GM21390 (cell line): ENCODE measurements at regions not wholly inside any gene's neighbourhood (a gene's known extent, or its start where the extent isn't known, plus 50 kb on each side); places are given as distances from the start of the nearest gene placed in this dataset.
"Not testable (repeated sequence)": the region's sequence is repeated elsewhere in the genome, so short reads cannot be mapped to it uniquely, and the experiment has no call there.

ENCODE experiments used
- ATAC-seq: cut with Tn5 transposase; IDR thresholded peaks from one replicate; pipeline ENCODE4 v1.9.1; 2021; ENCODE audit not compliant: unreplicated experiment

- no peak for ATAC-seq
These were observed 726.4 kb upstream of the PCDH20 start for GRCh38 chr13:62142048-62142447.

DNA sequence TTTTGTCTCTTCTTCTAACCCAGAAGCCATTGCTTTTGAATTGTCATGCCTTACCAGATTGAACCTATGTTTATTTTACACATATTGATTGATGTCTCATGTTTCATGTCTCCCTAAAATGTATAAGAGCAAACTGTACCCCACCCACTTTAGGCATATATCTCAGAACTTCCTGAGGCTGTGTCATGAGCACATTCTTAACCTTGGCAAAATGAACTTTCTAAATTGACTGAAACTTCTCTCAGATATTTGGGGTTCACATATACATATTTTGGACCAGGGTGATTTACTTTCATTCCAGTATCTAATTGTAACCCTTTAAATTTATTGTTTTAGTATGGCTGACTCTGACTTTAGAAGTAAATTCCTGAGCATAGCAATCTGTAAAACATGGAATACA is 723.9 kb upstream of the PCDH20 start:
- ATAC-seq: no peak

DNA sequence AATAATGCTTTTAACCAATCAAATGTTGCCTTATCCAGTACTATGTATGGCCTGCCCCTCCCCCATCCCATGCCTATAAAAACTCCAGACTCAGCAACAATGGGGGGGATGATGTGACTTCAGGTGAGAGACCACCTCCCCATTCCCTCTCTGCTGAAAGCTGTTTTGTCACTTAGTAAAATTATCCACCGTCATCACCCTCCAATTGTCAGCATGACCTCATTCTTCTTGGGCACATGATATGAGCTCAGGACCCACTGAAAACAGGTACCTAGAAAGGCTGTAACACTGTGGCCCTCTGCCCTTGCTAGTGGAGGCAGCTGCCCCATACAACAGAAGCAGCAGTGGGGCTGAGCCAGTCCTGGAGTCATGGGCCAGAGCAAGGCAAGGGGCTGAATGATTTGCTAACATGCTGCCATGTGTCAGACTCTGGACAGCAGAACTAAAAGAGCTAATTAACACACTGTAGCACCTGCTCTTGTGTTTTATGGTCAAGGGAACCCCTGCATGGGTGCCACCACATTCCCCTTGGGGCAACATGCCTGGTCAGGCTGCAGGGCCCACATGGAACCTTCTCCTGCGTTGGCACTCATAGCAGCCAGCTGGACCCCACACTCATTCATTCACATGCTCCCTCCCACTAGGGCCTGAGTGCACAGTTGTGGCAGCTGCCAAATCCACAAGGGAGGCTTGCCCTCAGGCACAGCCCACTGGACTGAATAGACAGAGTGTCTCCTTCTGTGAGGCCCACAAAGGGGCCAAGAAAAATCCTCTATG is 722.2 kb upstream of the PCDH20 start:
- ATAC-seq: no peak

DNA sequence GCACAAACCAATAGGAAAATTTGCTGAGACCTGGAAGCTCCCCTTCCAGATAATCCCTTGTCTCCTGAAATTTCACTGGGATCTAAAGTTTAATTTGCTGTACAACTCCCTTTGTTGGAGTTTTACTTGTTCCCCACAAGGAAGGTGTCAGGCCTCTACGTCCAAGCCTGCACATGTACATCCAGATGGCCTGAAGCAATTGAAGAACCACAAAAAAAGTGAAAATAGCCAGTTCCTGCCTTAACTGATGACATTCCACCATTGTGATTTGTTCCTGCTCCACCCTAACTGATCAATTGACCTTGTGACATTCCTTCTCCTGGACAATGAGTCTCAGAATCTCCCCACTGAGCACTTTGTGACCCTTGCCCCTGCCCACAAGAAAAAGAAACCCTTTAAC is 716.0 kb upstream of the PCDH20 start:
- no peak for ATAC-seq

GRCh38 chr13:62130062-62130970 is 714.7 kb upstream of the PCDH20 start:
- ATAC-seq: no peak

DNA sequence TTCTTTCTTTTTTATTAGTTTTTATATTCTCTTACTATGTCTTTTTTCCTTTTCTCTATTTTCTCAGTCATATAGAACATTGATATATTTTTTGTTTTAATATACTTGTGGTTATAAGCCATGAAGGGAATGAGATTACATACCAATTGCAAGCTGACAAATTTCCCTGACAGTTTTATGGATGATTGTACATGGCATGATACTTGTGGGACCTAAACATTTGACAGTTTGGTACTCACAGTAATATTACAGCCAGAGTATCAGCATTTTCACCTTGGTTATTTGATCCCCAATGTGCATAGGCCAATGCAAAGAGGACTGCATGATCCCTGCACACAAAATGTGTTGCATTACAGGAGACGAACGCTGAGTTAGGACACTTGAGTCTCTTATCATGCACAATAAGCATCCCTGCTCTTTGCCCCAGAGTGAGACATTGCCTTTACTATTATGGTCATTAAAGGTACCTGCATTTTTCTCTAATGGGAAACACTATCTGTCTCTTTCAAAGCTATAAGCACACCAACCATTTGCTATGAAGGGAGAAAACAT is 713.4 kb upstream of the PCDH20 start:
- no peak for ATAC-seq

DNA sequence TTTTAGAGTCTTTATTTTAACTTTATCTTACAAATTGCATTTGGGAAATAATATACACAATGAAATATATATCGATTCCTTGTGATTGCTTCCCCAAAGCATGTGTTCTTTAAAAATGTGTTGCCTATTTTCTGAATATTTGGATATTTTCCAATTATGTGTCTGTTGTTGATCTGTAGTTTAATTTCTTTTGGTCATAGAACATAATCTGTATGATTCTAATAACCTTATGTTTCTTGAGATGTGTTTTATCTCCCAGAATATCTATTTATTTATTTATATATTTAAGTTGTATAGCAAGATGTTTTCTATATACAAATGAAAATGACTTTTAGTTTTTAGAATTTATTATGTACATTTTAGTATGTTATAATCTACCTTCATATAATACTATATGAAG is 710.8 kb upstream of the PCDH20 start:
- no peak for ATAC-seq

- ATAC-seq: no peak
These were observed 709.8 kb upstream of the PCDH20 start for GRCh38 chr13:62125451-62125850.

GRCh38 chr13:62123409-62123808 is 707.8 kb upstream of the PCDH20 start:
- no peak for ATAC-seq

- no peak for ATAC-seq
These were observed 706.8 kb upstream of the PCDH20 start for GRCh38 chr13:62122434-62122833.

DNA sequence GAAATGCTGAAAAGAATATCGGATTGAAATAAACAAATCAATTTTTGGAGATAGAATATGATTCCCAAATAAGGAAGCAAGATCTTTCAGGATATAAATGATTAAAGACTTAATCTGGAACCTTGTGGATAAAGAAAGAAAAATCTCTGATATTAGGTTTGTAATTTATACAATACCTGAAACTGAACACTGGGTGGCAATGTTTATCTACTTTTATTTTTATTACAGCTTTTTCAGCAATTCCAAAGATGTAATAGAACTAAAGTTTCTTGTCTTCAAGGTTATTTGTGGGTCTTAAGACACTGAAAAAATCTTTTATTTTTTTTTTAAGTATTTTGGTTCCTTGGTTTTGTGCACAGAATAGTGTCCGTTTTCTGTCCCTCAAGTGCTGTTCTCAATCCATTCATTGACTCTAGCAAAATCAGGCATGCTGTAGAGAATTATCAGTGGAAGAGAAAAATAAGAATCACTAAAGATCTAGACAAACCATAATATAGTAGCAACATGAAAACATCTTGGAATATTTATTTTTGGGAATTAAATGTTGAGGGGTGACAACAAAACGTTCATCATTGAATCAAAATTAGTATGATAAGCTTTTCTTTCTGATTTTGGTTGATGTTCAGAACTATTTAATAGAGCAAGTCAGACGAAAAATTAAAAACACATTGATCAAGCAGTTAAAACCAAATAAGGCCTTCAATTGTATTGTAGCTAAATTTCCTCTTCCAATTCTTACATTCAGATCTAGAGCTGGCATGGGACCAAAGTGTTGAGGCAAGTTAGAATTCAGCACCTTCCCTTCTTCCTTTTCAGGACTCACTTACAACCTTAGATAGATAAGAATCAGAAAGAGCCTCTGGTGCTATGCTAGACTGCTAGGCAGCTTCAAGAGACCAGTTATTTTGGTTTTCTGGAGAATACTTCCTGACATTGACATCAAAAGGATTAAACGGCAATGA is 704.4 kb upstream of the PCDH20 start:
- no peak for ATAC-seq

DNA sequence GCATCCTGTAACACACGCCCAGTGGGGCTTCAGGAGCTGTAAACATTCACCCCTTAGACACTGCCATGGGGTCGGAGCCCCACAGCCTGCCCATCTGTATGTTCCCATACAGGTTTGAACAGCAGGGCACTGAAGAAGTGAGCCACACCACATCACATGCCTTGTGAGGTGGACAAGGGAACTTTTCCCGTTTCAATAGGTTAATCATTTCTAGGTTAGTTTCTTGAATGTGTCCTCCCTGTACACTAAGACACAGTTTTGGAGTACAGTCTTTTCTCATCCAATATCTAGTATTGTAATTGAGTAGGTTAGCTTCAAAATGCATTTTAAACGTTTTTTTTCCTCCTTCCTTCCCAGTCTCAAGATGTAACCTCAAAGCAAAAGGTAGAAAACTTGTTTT is 700.2 kb upstream of the PCDH20 start:
- no peak for ATAC-seq

DNA sequence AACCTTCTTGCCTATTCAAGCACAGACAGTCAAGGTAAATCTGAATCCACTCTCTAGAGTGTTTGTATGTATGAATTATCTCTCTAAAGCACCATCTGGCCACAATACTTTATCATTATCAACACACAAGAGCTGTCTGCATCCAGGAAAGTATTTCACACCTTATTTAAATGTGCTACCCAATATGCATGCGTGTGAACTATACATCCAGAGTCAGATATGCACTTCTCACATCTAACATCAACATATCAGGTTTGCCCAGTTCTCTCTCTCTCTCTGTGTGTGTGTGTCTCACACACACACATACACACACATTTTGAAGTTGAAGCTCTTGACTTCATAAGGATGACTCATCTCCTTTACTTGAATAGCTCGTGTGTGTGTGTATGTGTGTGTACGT is 697.5 kb upstream of the PCDH20 start:
- no peak for ATAC-seq

GRCh38 chr13:62110079-62110478 is 694.4 kb upstream of the PCDH20 start:
- ATAC-seq: no peak

GRCh38 chr13:62104136-62104535 is 688.5 kb upstream of the PCDH20 start:
- ATAC-seq: not testable (repeated sequence)

DNA sequence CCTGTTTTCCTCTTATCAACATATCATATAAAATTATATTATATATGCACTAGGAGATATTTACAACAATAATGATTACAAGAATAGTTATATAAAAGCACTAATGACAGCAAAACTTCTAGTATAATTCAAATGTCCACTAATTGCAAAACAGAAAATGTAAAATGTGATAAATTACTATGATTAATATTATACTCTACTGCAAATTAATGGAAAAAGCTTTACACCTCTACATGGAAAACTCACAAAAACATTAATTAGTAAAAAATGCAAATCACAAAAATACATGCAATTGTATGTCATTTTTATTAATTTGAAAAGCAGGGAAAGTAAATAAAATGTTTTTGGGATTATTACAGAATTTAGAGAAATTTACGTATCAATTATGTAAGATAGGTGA is 681.0 kb upstream of the PCDH20 start:
- no peak for ATAC-seq

DNA sequence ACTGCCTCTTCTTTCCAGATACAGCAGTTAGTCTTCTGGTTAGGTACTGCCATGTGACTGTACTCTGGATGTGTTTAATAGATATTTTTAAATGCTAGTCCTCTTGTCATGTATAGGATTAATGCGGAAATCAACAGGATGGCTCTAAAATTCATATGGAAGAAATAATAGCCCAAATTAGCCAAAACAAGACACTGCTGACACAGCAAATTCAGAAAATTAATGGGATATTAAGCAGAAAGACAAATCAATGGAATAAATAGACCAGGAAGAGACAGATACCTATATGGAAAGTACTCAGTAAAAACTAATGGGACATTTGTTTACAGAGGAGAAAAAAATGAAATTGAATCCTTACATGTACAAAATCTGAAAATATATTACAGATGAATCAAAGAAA is 679.3 kb upstream of the PCDH20 start:
- no peak for ATAC-seq

- no peak for ATAC-seq
These were observed 678.5 kb upstream of the PCDH20 start for GRCh38 chr13:62093984-62094780.

- no peak for ATAC-seq
These were observed 677.3 kb upstream of the PCDH20 start for GRCh38 chr13:62092949-62093348.

DNA sequence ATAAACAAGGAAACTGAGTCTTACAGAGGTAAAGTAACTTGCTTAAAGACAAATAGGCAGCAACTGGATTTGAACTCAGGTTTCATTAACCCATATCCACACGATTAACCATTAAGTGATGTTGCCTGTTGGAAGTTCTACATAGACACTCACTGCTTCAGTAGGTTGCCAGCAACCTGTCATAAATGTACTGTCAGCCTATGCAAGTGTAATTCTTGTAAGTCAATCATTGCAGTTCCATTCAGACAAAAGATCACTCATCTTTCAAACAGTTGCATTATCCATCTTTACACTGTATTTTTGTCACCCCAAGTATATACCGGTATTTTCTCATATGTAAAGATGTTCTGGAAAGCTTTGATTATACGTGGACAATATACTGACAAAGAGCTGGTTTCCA is 676.9 kb upstream of the PCDH20 start:
- no peak for ATAC-seq
